Hepatocyte (in vitro differentiated cells): ENCODE measurements at regions not wholly inside any gene's neighbourhood (a gene's known extent, or its start where the extent isn't known, plus 50 kb on each side); places are given as distances from the start of the nearest gene placed in this dataset.

Experiments
- EZH2 ChIP-seq: fragments of 200-600 bp; sonication (generic); IDR thresholded peaks from 2 replicates; pipeline ENCODE4 v1.6.1; 2016; ENCODE audit warnings: antibody characterized with exemption, mild to moderate bottlenecking, borderline replicate concordance
- EZH2phosphoT487 ChIP-seq: fragments of 200-600 bp; sonication (generic); IDR thresholded peaks from one replicate; pipeline ENCODE4 v1.6.1; 2018; ENCODE audit warnings: antibody characterized with exemption, mild to moderate bottlenecking, low read depth, moderate library complexity; ENCODE audit not compliant: unreplicated experiment, severe bottlenecking
- TF ChIP-seq, protein P1 (sequence below): fragments of 200-600 bp; sonication (generic); IDR thresholded peaks from 2 replicates; pipeline ENCODE4 v1.5.1; 2016; ENCODE audit warnings: antibody characterized with exemption, mild to moderate bottlenecking; ENCODE audit not compliant: poor library complexity

DNA sequence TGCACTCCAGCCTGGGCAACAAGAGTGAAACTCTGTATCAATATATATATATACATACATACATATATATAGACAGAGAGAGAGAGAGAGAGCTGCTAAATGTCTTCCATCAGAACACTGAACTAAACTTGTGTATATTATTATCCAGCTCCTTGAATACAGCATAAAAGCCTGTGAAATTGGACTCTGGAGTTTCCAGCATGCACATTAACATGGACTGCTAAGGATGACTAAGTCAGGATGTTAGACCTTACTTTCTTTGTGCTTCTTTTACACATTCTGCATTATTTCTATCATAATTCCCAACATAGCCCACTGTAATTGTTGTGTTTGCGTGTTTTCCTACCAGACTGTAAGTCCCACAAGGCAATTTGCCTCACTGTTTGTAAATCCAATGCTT lies 259.1 kb downstream of the TGFB2 start:
- TF ChIP-seq, protein P1, sequence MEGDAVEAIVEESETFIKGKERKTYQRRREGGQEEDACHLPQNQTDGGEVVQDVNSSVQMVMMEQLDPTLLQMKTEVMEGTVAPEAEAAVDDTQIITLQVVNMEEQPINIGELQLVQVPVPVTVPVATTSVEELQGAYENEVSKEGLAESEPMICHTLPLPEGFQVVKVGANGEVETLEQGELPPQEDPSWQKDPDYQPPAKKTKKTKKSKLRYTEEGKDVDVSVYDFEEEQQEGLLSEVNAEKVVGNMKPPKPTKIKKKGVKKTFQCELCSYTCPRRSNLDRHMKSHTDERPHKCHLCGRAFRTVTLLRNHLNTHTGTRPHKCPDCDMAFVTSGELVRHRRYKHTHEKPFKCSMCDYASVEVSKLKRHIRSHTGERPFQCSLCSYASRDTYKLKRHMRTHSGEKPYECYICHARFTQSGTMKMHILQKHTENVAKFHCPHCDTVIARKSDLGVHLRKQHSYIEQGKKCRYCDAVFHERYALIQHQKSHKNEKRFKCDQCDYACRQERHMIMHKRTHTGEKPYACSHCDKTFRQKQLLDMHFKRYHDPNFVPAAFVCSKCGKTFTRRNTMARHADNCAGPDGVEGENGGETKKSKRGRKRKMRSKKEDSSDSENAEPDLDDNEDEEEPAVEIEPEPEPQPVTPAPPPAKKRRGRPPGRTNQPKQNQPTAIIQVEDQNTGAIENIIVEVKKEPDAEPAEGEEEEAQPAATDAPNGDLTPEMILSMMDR: no peak
- TF ChIP-seq EZH2: no peak
- TF ChIP-seq EZH2phosphoT487: no peak
